ENCODE measurements at regions not wholly inside any gene's neighbourhood (a gene's known extent, or its start where the extent isn't known, plus 50 kb on each side); places are given as distances from the start of the nearest gene placed in this dataset.

- in situ Hi-C loops (cut with HindIII; ENCODE audit: low pct_unique_long_range_greater_than_20kb, low sequenced_read_pairs) = no loop called here
- no peak for DNase-seq (ENCODE audit: low read depth)
These were observed 219.0 kb upstream of the ONECUT1 start for GRCh38 chr15:53009093-53009492.

- no peak for DNase-seq (ENCODE audit: low read depth)
- in situ Hi-C loops (cut with HindIII; ENCODE audit: low pct_unique_long_range_greater_than_20kb, low sequenced_read_pairs) = no loop called here
These were observed 210.3 kb upstream of the ONECUT1 start for GRCh38 chr15:53000409-53000808.

GRCh38 chr15:52997123-52997522 lies 207.0 kb upstream of the ONECUT1 start:
- DNase-seq (ENCODE audit: low read depth) = no peak
- in situ Hi-C loops (cut with HindIII; ENCODE audit: low pct_unique_long_range_greater_than_20kb, low sequenced_read_pairs) = no loop called here

GRCh38 chr15:52994290-52994689 lies 204.2 kb upstream of the ONECUT1 start:
- in situ Hi-C loops (cut with HindIII; ENCODE audit: low pct_unique_long_range_greater_than_20kb, low sequenced_read_pairs) = no loop called here
- DNase-seq (ENCODE audit: low read depth) = no peak

- in situ Hi-C loops (cut with HindIII; ENCODE audit: low pct_unique_long_range_greater_than_20kb, low sequenced_read_pairs) = no loop called here
- DNase-seq (ENCODE audit: low read depth) = no peak
These were observed 194.4 kb upstream of the ONECUT1 start for GRCh38 chr15:52984507-52984906.

GRCh38 chr15:52980446-52980845 lies 190.3 kb upstream of the ONECUT1 start:
- in situ Hi-C loops (cut with HindIII; ENCODE audit: low pct_unique_long_range_greater_than_20kb, low sequenced_read_pairs) = no loop called here
- DNase-seq (ENCODE audit: low read depth) = no peak

- in situ Hi-C loops (cut with HindIII; ENCODE audit: low pct_unique_long_range_greater_than_20kb, low sequenced_read_pairs) = no loop called here
These were observed 186.5 kb upstream of the ONECUT1 start for GRCh38 chr15:52976516-52977075.

GRCh38 chr15:52975941-52976449 lies 185.9 kb upstream of the ONECUT1 start:
- in situ Hi-C loops (cut with HindIII; ENCODE audit: low pct_unique_long_range_greater_than_20kb, low sequenced_read_pairs) = no loop called here
- no peak for DNase-seq (ENCODE audit: low read depth)

More at GRCh38 chr15:52976516-52977075, 186.5 kb upstream of the ONECUT1 start:
- no peak for DNase-seq (ENCODE audit: low read depth)

- in situ Hi-C loops (cut with HindIII; ENCODE audit: low pct_unique_long_range_greater_than_20kb, low sequenced_read_pairs) = no loop called here
- no peak for DNase-seq (ENCODE audit: low read depth)
These were observed 173.7 kb upstream of the ONECUT1 start for GRCh38 chr15:52963865-52964264.

- DNase-seq (ENCODE audit: low read depth) = no peak
These were observed 170.1 kb upstream of the ONECUT1 start for GRCh38 chr15:52960283-52960682.

GRCh38 chr15:52943746-52944145 lies 153.6 kb upstream of the ONECUT1 start:
- in situ Hi-C loops (cut with HindIII; ENCODE audit: low pct_unique_long_range_greater_than_20kb, low sequenced_read_pairs) = no loop called here
- no peak for DNase-seq (ENCODE audit: low read depth)

More at GRCh38 chr15:52960283-52960682, 170.1 kb upstream of the ONECUT1 start:
- in situ Hi-C loops (cut with HindIII; ENCODE audit: low pct_unique_long_range_greater_than_20kb, low sequenced_read_pairs) = no loop called here

GRCh38 chr15:52936489-52936888 lies 146.4 kb upstream of the ONECUT1 start:
- DNase-seq (ENCODE audit: low read depth) = no peak
- in situ Hi-C loops (cut with HindIII; ENCODE audit: low pct_unique_long_range_greater_than_20kb, low sequenced_read_pairs) = no loop called here

GRCh38 chr15:52925130-52925529 lies 135.0 kb upstream of the ONECUT1 start:
- no peak for DNase-seq (ENCODE audit: low read depth)
- in situ Hi-C loops (cut with HindIII; ENCODE audit: low pct_unique_long_range_greater_than_20kb, low sequenced_read_pairs) = no loop called here

- in situ Hi-C loops (cut with HindIII; ENCODE audit: low pct_unique_long_range_greater_than_20kb, low sequenced_read_pairs) = no loop called here
- DNase-seq (ENCODE audit: low read depth) = no peak
These were observed 134.5 kb upstream of the ONECUT1 start for GRCh38 chr15:52924630-52925029.

- no peak for DNase-seq (ENCODE audit: low read depth)
- in situ Hi-C loops (cut with HindIII; ENCODE audit: low pct_unique_long_range_greater_than_20kb, low sequenced_read_pairs) = no loop called here
These were observed 133.5 kb upstream of the ONECUT1 start for GRCh38 chr15:52923626-52924025.

- no peak for DNase-seq (ENCODE audit: low read depth)
- in situ Hi-C loops (cut with HindIII; ENCODE audit: low pct_unique_long_range_greater_than_20kb, low sequenced_read_pairs) = no loop called here
These were observed 132.7 kb upstream of the ONECUT1 start for GRCh38 chr15:52922871-52923270.

GRCh38 chr15:52912172-52912571 lies 122.0 kb upstream of the ONECUT1 start:
- in situ Hi-C loops (cut with HindIII; ENCODE audit: low pct_unique_long_range_greater_than_20kb, low sequenced_read_pairs) = no loop called here
- peak; percentile 26 for DNase-seq (ENCODE audit: low read depth)

GRCh38 chr15:52893338-52893737 lies 103.2 kb upstream of the ONECUT1 start:
- in situ Hi-C loops (cut with HindIII; ENCODE audit: low pct_unique_long_range_greater_than_20kb, low sequenced_read_pairs) = no loop called here
- no peak for DNase-seq (ENCODE audit: low read depth)

- in situ Hi-C loops (cut with HindIII; ENCODE audit: low pct_unique_long_range_greater_than_20kb, low sequenced_read_pairs) = no loop called here
- no peak for DNase-seq (ENCODE audit: low read depth)
These were observed 89.8 kb upstream of the ONECUT1 start for GRCh38 chr15:52879904-52880303.

GRCh38 chr15:52879145-52879544 lies 89.0 kb upstream of the ONECUT1 start:
- DNase-seq (ENCODE audit: low read depth) = no peak
- in situ Hi-C loops (cut with HindIII; ENCODE audit: low pct_unique_long_range_greater_than_20kb, low sequenced_read_pairs) = no loop called here
